Spleen (tissue), 11 donors: ENCODE measurements at regions not wholly inside any gene's neighbourhood (a gene's known extent, or its start where the extent isn't known, plus 50 kb on each side); places are given as distances from the start of the nearest gene placed in this dataset.

Source experiments
- DNase-seq: peaks from one replicate; pipeline ENCODE4 v3.0.0-alpha.2; 2020
- H3K27ac ChIP-seq, 8 donors: fragments of 200-600 bp; sonication (generic) in 7 of 8; 1 replicate in 4 of 8; 2 replicates in 4 of 8; pipeline versions ENCODE4 v1.5.0 to v1.8.0; 2016 to 2021; ENCODE audit warnings: inconsistent platforms in 4 of 8, mild to moderate bottlenecking in 4 of 8, moderate library complexity in 1 of 8
- H3K27me3 ChIP-seq, 7 donors: fragments of 200-600 bp; sonication (generic) in 6 of 7; replicated peaks in 1 of 7; 1 replicate in 4 of 7; 2 replicates in 3 of 7; pipeline versions ENCODE4 v1.5.0 to v1.8.0; 2016 to 2021; ENCODE audit warnings: inconsistent platforms in 3 of 7, mild to moderate bottlenecking in 1 of 7
- H3K36me3 ChIP-seq, 6 donors: fragments of 200-600 bp; sonication (generic) in 5 of 6; 1 replicate in 4 of 6; 2 replicates in 2 of 6; pipeline versions ENCODE4 v1.5.0 to v1.8.0; 2016 to 2021; ENCODE audit warnings: inconsistent platforms in 2 of 6
- H3K4me1 ChIP-seq, 6 donors: fragments of 200-600 bp; sonication (generic) in 5 of 6; 1 replicate in 3 of 6; 2 replicates in 3 of 6; pipeline versions ENCODE4 v1.5.0 to v1.8.0; 2016 to 2021; ENCODE audit warnings: inconsistent platforms in 3 of 6
- H3K4me3 ChIP-seq, 8 donors: fragments of 200-600 bp; sonication (generic) in 7 of 8; 1 replicate in 4 of 8; 2 replicates in 4 of 8; pipeline versions ENCODE4 v1.5.0 to v1.8.0; 2016 to 2021; ENCODE audit warnings: inconsistent platforms in 4 of 8, mild to moderate bottlenecking in 4 of 8, moderate library complexity in 2 of 8
- H3K9me3 ChIP-seq, 8 donors: fragments of 200-600 bp; sonication (generic) in 7 of 8; 1 replicate in 4 of 8; 2 replicates in 4 of 8; pipeline versions ENCODE4 v1.5.0 to v1.8.0; 2016 to 2021; ENCODE audit warnings: inconsistent platforms in 4 of 8
- POLR2A ChIP-seq, 3 donors: fragments of 450-650 bp; IDR thresholded peaks; one replicate each; pipeline ENCODE4 v1.5.1; 2017; ENCODE audit warnings: antibody characterized with exemption in 3 of 3, mild to moderate bottlenecking in 1 of 3
- POLR2AphosphoS5 ChIP-seq, 3 donors: sonication (generic); formaldehyde crosslinking; IDR thresholded peaks; one replicate each; pipeline ENCODE4 v1.5.1; 2017; ENCODE audit warnings: antibody characterized with exemption in 3 of 3
- WGBS, 5 donors: extraction: QIAGEN DNeasy Blood & Tissue Kit in 3 of 5; methylation state at CpG; one replicate each; pipeline versions ENCODE4 v1.1.5 to v1.1.7; 2013 to 2018; 5-methylcytosine and 5-hydroxymethylcytosine counted together
- intact Hi-C: fragments of 100-400 bp; cut with DNase I; formaldehyde crosslinking; loops from one replicate; pipeline ENCODE4 v1.15.0; 2023; ENCODE audit warnings: low total_unique reads
- TF ChIP-seq, protein P1 (sequence below), 11 experiments: fragments of 200-600 bp in 7 of 11; fragments of 450-650 bp in 4 of 11; sonication (generic) in 4 of 11; IDR thresholded peaks in 8 of 11; conservative IDR thresholded peaks in 3 of 11; 1 replicate in 7 of 11; 2 replicates in 4 of 11; pipeline versions ENCODE4 v1.4.0 to v1.8.0; 2016 to 2021; ENCODE audit warnings: antibody characterized with exemption in 11 of 11, inconsistent platforms in 4 of 11, mild to moderate bottlenecking in 1 of 11
- donor health status: healthy with polysubstance abuse.
- donor health status: DM: no; HTN: no; CAD: no; lungs with moderate emphysema.
- donor health status: DM: no; HTN: no; CAD: no.
- donor health status: Bipolar disorder and iron deficiency.
- donor health status: healthy.
- donor health status: DM: no; HTN: no; CAD: no.
- donor health status: DM: yes; HTN: yes; CAD: no.

DNA sequence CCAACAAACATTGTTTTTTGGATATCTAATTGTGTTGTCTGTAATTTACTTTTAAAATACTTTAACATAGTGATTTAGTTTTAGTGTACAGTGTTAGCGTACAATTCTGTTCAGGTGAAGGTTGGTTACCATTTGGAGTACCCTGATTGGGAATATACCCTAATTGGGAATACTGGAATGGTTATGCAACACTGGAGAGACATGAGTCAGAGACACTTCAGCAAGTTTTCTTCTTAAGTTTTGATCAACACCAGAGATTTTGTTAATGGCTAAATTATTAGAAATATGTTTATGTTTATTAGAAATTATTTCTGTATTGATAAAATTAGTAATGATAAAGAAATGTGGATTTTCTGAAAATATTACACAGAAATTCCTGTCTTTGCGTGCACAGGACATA is 100.3 kb upstream of the NABP1 start:
- Histone ChIP-seq H3K27me3 (no peaks in the 10 kb centered on the region), H3K4me3 (no peak overlapping the region), H3K4me1 (no peaks in the 10 kb centered on the region), H3K36me3 (no peaks in the 10 kb centered on the region), H3K9me3 (no peaks in the 10 kb centered on the region), H3K27ac (no peak overlapping the region)
- no peak for TF ChIP-seq POLR2A (IDR thresholded peaks at IDR 0.05)
- TF ChIP-seq, protein P1, sequence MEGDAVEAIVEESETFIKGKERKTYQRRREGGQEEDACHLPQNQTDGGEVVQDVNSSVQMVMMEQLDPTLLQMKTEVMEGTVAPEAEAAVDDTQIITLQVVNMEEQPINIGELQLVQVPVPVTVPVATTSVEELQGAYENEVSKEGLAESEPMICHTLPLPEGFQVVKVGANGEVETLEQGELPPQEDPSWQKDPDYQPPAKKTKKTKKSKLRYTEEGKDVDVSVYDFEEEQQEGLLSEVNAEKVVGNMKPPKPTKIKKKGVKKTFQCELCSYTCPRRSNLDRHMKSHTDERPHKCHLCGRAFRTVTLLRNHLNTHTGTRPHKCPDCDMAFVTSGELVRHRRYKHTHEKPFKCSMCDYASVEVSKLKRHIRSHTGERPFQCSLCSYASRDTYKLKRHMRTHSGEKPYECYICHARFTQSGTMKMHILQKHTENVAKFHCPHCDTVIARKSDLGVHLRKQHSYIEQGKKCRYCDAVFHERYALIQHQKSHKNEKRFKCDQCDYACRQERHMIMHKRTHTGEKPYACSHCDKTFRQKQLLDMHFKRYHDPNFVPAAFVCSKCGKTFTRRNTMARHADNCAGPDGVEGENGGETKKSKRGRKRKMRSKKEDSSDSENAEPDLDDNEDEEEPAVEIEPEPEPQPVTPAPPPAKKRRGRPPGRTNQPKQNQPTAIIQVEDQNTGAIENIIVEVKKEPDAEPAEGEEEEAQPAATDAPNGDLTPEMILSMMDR (IDR thresholded peaks at IDR 0.05 in 8 of 11, conservative IDR thresholded peaks at IDR 0.05 in 3 of 11), result no peak
- TF ChIP-seq POLR2AphosphoS5 (IDR thresholded peaks at IDR 0.05), result no peak
- 73 to 97% (median 96%) methylated on average over 2 of the region's 2 CpGs for WGBS, 5 donors
- intact Hi-C loops, result no loop called here
- no peak for DNase-seq

DNA sequence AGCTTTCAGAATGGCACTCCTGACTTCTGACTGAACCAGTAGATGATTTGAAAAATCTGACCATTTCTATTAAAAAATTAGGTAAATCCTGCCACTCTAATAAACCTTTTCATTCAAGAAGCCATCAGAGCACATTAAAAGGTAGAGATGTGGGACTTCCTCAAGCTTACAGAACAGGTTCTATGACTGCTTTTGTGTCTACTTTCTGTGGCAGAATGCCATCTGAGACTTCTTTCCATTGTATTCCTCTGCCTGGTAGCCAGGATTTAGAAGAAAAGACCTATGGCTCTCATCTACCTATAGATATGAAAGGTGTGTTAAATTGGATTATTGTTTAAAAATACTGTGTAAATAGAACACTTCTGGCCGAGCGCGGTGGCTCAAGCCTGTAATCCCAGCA is 99.9 kb upstream of the NABP1 start:
- Histone ChIP-seq H3K27me3 (no peaks in the 10 kb centered on the region), H3K9me3 (no peaks in the 10 kb centered on the region), H3K36me3 (no peaks in the 10 kb centered on the region), H3K4me3 (no peak overlapping the region), H3K4me1 (no peaks in the 10 kb centered on the region), H3K27ac (no peak overlapping the region)
- WGBS, 5 donors, result 92 to 98% (median 96%) methylated on average over 3 of the region's 3 CpGs
- intact Hi-C loops, result no loop called here
- TF ChIP-seq, protein P1 (IDR thresholded peaks at IDR 0.05 in 8 of 11, conservative IDR thresholded peaks at IDR 0.05 in 3 of 11), result no peak
- no peak for TF ChIP-seq POLR2A (IDR thresholded peaks at IDR 0.05)
- TF ChIP-seq POLR2AphosphoS5 (IDR thresholded peaks at IDR 0.05), result no peak
- DNase-seq, result no peak

DNA sequence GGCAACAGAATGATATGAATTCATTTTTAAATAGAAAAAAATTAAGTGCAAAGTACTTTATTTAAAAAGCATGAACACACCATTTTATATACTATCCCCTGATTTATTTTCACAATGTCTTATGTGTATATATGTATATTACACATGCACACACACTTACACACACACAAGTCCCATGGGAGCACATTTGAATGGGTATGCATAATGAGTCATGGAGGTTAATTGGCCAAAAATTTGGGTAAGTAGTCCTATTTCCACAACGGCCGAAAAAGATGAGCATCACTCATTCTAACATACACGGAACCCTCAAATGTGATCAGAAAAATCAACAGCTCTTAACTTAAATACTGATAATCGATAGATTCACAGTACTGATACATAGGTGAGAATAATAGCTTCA is 97.4 kb upstream of the NABP1 start:
- H3K4me1 ChIP-seq, result no peaks in the 10 kb centered on the region
- TF ChIP-seq POLR2A (IDR thresholded peaks at IDR 0.05) (no peak), POLR2AphosphoS5 (IDR thresholded peaks at IDR 0.05) (no peak)
- TF ChIP-seq, protein P1 (IDR thresholded peaks at IDR 0.05 in 8 of 11, conservative IDR thresholded peaks at IDR 0.05 in 3 of 11), result no peak
- WGBS, 5 donors, result 85 to 94% (median 93%) methylated on average over 4 of the region's 4 CpGs
- H3K36me3 ChIP-seq, result no peaks in the 10 kb centered on the region
- H3K27me3 ChIP-seq, result no peaks in the 10 kb centered on the region
- intact Hi-C loops, result no loop called here
- no peaks in the 10 kb centered on the region for H3K9me3 ChIP-seq
- DNase-seq, result no peak
- H3K27ac ChIP-seq, result no peak overlapping the region
- H3K4me3 ChIP-seq, result no peak overlapping the region

DNA sequence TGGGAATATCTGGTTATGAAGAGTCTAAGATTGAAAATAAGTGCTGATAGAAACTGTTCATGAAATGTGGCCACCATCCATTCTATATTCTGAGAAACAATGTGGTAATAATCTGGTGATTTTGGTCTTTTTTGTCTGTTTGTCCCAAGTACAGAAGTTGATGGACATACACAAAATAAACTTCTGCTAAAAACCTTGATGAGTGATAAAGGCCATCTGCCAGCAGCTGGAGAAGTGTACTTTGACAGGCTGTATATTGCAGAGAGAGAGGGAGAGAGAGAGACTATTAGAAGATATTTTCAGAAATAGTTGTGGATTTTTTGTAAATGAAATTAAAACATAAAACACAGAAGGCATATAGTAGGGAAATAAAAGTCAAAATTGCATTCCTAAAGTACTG is 96.9 kb upstream of the NABP1 start:
- Histone ChIP-seq H3K4me1 (no peaks in the 10 kb centered on the region), H3K9me3 (no peaks in the 10 kb centered on the region), H3K4me3 (no peak overlapping the region), H3K36me3 (no peaks in the 10 kb centered on the region), H3K27ac (no peak overlapping the region), H3K27me3 (no peaks in the 10 kb centered on the region)
- intact Hi-C loops, result no loop called here
- DNase-seq, result no peak
- TF ChIP-seq POLR2A (IDR thresholded peaks at IDR 0.05) (no peak), POLR2AphosphoS5 (IDR thresholded peaks at IDR 0.05) (no peak)
- TF ChIP-seq, protein P1 (IDR thresholded peaks at IDR 0.05 in 8 of 11, conservative IDR thresholded peaks at IDR 0.05 in 3 of 11), result no peak
